ENCODE measurements at regions not wholly inside any gene's neighbourhood (a gene's known extent, or its start where the extent isn't known, plus 50 kb on each side); places are given as distances from the start of the nearest gene placed in this dataset.
A peak's percentile ranks its signal among the peaks of the same experiment; 100 is the strongest.

- no peak for DNase-seq (ENCODE audit: low spot score)
These were observed 119.1 kb downstream of the FAM43A start for GRCh38 chr3:194804796-194805195.

GRCh38 chr3:194805546-194805945 is 119.9 kb downstream of the FAM43A start:
- DNase-seq (ENCODE audit: low spot score): no peak

GRCh38 chr3:194806991-194807630 is 121.4 kb downstream of the FAM43A start:
- no peak for DNase-seq (ENCODE audit: low spot score)

GRCh38 chr3:194808640-194809097 is 123.0 kb downstream of the FAM43A start:
- DNase-seq (ENCODE audit: low spot score): no peak

- DNase-seq (ENCODE audit: low spot score): no peak
These were observed 123.7 kb downstream of the FAM43A start for GRCh38 chr3:194809382-194809781.

- DNase-seq (ENCODE audit: low spot score): no peak
These were observed 124.4 kb downstream of the FAM43A start for GRCh38 chr3:194810076-194810475.

GRCh38 chr3:194811118-194811517 is 125.4 kb downstream of the FAM43A start:
- no peak for DNase-seq (ENCODE audit: low spot score)

- no peak for DNase-seq (ENCODE audit: low spot score)
These were observed 126.5 kb downstream of the FAM43A start for GRCh38 chr3:194812176-194812575.

GRCh38 chr3:194814878-194815357 is 129.2 kb downstream of the FAM43A start:
- DNase-seq (ENCODE audit: low spot score): peak; percentile 39

- no peak for DNase-seq (ENCODE audit: low spot score)
These were observed 131.3 kb downstream of the FAM43A start for GRCh38 chr3:194816748-194817591.

- DNase-seq (ENCODE audit: low spot score): no peak
These were observed 131.9 kb downstream of the FAM43A start for GRCh38 chr3:194817592-194817930.

- no peak for DNase-seq (ENCODE audit: low spot score)
These were observed 132.3 kb downstream of the FAM43A start for GRCh38 chr3:194817936-194818335.

- DNase-seq (ENCODE audit: low spot score): no peak
These were observed 138.4 kb downstream of the FAM43A start for GRCh38 chr3:194824100-194824499.

- no peak for DNase-seq (ENCODE audit: low spot score)
These were observed 139.0 kb downstream of the FAM43A start for GRCh38 chr3:194824701-194825111.

- no peak for DNase-seq (ENCODE audit: low spot score)
These were observed 140.9 kb downstream of the FAM43A start for GRCh38 chr3:194826594-194826993.

GRCh38 chr3:194827486-194827885 is 141.8 kb downstream of the FAM43A start:
- no peak for DNase-seq (ENCODE audit: low spot score)

- no peak for DNase-seq (ENCODE audit: low spot score)
These were observed 142.4 kb downstream of the FAM43A start for GRCh38 chr3:194828116-194828515.

- no peak for DNase-seq (ENCODE audit: low spot score)
These were observed 143.2 kb downstream of the FAM43A start for GRCh38 chr3:194828926-194829325.

- DNase-seq (ENCODE audit: low spot score): no peak
These were observed 144.7 kb downstream of the FAM43A start for GRCh38 chr3:194830401-194830800.

- no peak for DNase-seq (ENCODE audit: low spot score)
These were observed 145.3 kb downstream of the FAM43A start for GRCh38 chr3:194830978-194831377.

GRCh38 chr3:194832346-194833104 is 146.8 kb downstream of the FAM43A start:
- DNase-seq (ENCODE audit: low spot score): no peak

- DNase-seq (ENCODE audit: low spot score): no peak
These were observed 147.6 kb downstream of the FAM43A start for GRCh38 chr3:194833114-194833910.

Measured in Ammon's horn (tissue), 1 donor.